OCI-LY1 (cell line): ENCODE measurements at regions not wholly inside any gene's neighbourhood (a gene's known extent, or its start where the extent isn't known, plus 50 kb on each side); places are given as distances from the start of the nearest gene placed in this dataset.

Experiments
- H2AFZ ChIP-seq: fragments of 200-600 bp; sonication (generic), shearing (Covaris generic); 2 replicates; pipeline ENCODE4 v1.6.0; 2014; ENCODE audit warnings: antibody characterized with exemption, mild to moderate bottlenecking, low read length
- H3F3A ChIP-seq: fragments of 200-600 bp; sonication (generic), shearing (Covaris generic); 2 replicates; pipeline ENCODE4 v1.6.0; 2014; ENCODE audit warnings: mild to moderate bottlenecking, antibody characterized with exemption, low read length, moderate library complexity; ENCODE audit not compliant: insufficient read depth
- H3K27ac ChIP-seq: fragments of 200-600 bp; sonication (generic); 2 replicates; pipeline ENCODE4 v1.5.1; 2014; ENCODE audit warnings: low read length, mixed run types, mild to moderate bottlenecking, low read depth; ENCODE audit not compliant: poor library complexity, severe bottlenecking
- H3K27me3 ChIP-seq: fragments of 200-600 bp; sonication (generic); 2 replicates; pipeline ENCODE4 v1.6.0; 2014; ENCODE audit warnings: antibody characterized with exemption, mild to moderate bottlenecking, low read length, moderate library complexity; ENCODE audit not compliant: insufficient read depth
- H3K36me3 ChIP-seq: fragments of 200-600 bp; sonication (generic); 2 replicates; pipeline ENCODE4 v1.6.1; 2014; ENCODE audit warnings: mild to moderate bottlenecking, antibody characterized with exemption, low read length, moderate library complexity, mixed read lengths; ENCODE audit not compliant: insufficient read depth
- H3K4me1 ChIP-seq: fragments of 200-600 bp; sonication (generic); 2 replicates; pipeline ENCODE4 v1.5.1; 2014; ENCODE audit warnings: mild to moderate bottlenecking, low read length, moderate library complexity; ENCODE audit not compliant: insufficient read depth, severe bottlenecking
- H3K4me2 ChIP-seq: fragments of 200-600 bp; sonication (generic), shearing (Covaris generic); 2 replicates; pipeline ENCODE4 v1.6.1; 2014; ENCODE audit warnings: low read length
- H3K4me3 ChIP-seq: fragments of 200-600 bp; sonication (generic); 2 replicates; pipeline ENCODE4 v1.5.1; 2014; ENCODE audit warnings: low read length, low read depth, mild to moderate bottlenecking, mixed read lengths; ENCODE audit not compliant: poor library complexity, severe bottlenecking
- H3K79me2 ChIP-seq: fragments of 200-600 bp; shearing (Covaris generic); 2 replicates; pipeline ENCODE4 v1.6.1; 2016; ENCODE audit warnings: mixed run types, low read length, mixed read lengths; ENCODE audit not compliant: insufficient read depth
- H3K9ac ChIP-seq: fragments of 200-600 bp; sonication (generic), shearing (Covaris generic); 2 replicates; pipeline ENCODE4 v1.6.1; 2014; ENCODE audit warnings: mild to moderate bottlenecking, low read length, mixed read lengths
- H3K9me2 ChIP-seq: fragments of 200-600 bp; sonication (generic), shearing (Covaris generic); 2 replicates; pipeline ENCODE4 v1.6.1; 2014; ENCODE audit warnings: low read depth, mild to moderate bottlenecking, low read length, mixed read lengths
- H3K9me3 ChIP-seq: fragments of 200-600 bp; shearing (Covaris generic); 2 replicates; pipeline ENCODE4 v1.6.1; 2014; ENCODE audit warnings: low read length, mixed read lengths
- H4K20me1 ChIP-seq: fragments of 200-600 bp; sonication (generic), shearing (Covaris generic); 2 replicates; pipeline ENCODE4 v1.6.0; 2016; ENCODE audit warnings: mild to moderate bottlenecking, low read length; ENCODE audit not compliant: insufficient read depth
- CTCF ChIP-seq: fragments of 200-600 bp; sonication (generic), shearing (Covaris generic); IDR thresholded peaks from 2 replicates; pipeline ENCODE4 v1.5.1; 2017; ENCODE audit warnings: mild to moderate bottlenecking, antibody characterized with exemption, low read length, moderate library complexity, mixed read lengths
- EZH2 ChIP-seq: fragments of 200-600 bp; sonication (generic), shearing (Covaris generic); IDR thresholded peaks from 2 replicates; pipeline ENCODE4 v1.8.0; 2017; ENCODE audit warnings: borderline replicate concordance, mixed run types, mild to moderate bottlenecking, antibody characterized with exemption, low read length, moderate library complexity, mixed read lengths

- H3K4me2 ChIP-seq, result no peak overlapping the region
These were observed 94.4 kb upstream of the STEAP4 start for GRCh38 chr7:88401009-88401623.

GRCh38 chr7:88399696-88400240 is 93.1 kb upstream of the STEAP4 start:
- no peaks in the 10 kb centered on the region for H3F3A ChIP-seq
- no peaks in the 10 kb centered on the region for H3K27me3 ChIP-seq
- H3K4me2 ChIP-seq, result no peak overlapping the region
- no peaks in the 10 kb centered on the region for H3K4me1 ChIP-seq
- no peak overlapping the region for H3K4me3 ChIP-seq
- no peaks in the 10 kb centered on the region for H3K79me2 ChIP-seq
- H3K36me3 ChIP-seq, result no peaks in the 10 kb centered on the region
- TF ChIP-seq EZH2 (no peak), CTCF (no peak)
- no peak overlapping the region for H2AFZ ChIP-seq
- no peak overlapping the region for H3K27ac ChIP-seq
- no peak overlapping the region for H3K9ac ChIP-seq
- H4K20me1 ChIP-seq, result no peaks in the 10 kb centered on the region
- H3K9me2 ChIP-seq, result no peaks in the 10 kb centered on the region
- no peaks in the 10 kb centered on the region for H3K9me3 ChIP-seq

More at GRCh38 chr7:88401009-88401623, 94.4 kb upstream of the STEAP4 start:
- no peaks in the 10 kb centered on the region for H4K20me1 ChIP-seq
- H3K9me3 ChIP-seq, result no peaks in the 10 kb centered on the region
- TF ChIP-seq CTCF, result peak; percentile 94
- no peak for TF ChIP-seq EZH2
- H3K36me3 ChIP-seq, result no peaks in the 10 kb centered on the region
- no peaks in the 10 kb centered on the region for H3K9me2 ChIP-seq
- no peaks in the 10 kb centered on the region for H3K79me2 ChIP-seq
- H3F3A ChIP-seq, result no peaks in the 10 kb centered on the region
- no peaks in the 10 kb centered on the region for H3K27me3 ChIP-seq
- H3K4me1 ChIP-seq, result no peaks in the 10 kb centered on the region
- H3K27ac ChIP-seq, result no peak overlapping the region
- H3K4me3 ChIP-seq, result no peak overlapping the region
- no peak overlapping the region for H2AFZ ChIP-seq
- no peak overlapping the region for H3K9ac ChIP-seq

- no peak overlapping the region for H3K4me2 ChIP-seq
- H3K9me3 ChIP-seq, result no peaks in the 10 kb centered on the region
- H3K9ac ChIP-seq, result no peak overlapping the region
- no peak overlapping the region for H3K27ac ChIP-seq
- no peaks in the 10 kb centered on the region for H3F3A ChIP-seq
- H4K20me1 ChIP-seq, result no peaks in the 10 kb centered on the region
- no peak overlapping the region for H3K4me3 ChIP-seq
- H3K27me3 ChIP-seq, result no peaks in the 10 kb centered on the region
- H3K9me2 ChIP-seq, result no peaks in the 10 kb centered on the region
- H3K79me2 ChIP-seq, result no peaks in the 10 kb centered on the region
- H3K4me1 ChIP-seq, result no peaks in the 10 kb centered on the region
- H2AFZ ChIP-seq, result no peak overlapping the region
- TF ChIP-seq CTCF (no peak), EZH2 (no peak)
- H3K36me3 ChIP-seq, result no peaks in the 10 kb centered on the region
These were observed 92.3 kb upstream of the STEAP4 start for GRCh38 chr7:88399036-88399435.
